Gastroesophageal sphincter (tissue), 4 donors: ENCODE measurements at regions not wholly inside any gene's neighbourhood (a gene's known extent, or its start where the extent isn't known, plus 50 kb on each side); places are given as distances from the start of the nearest gene placed in this dataset.

Experiments used
- ATAC-seq: fragments of 150-250 bp; one replicate; pipeline ENCODE4 v1.9.1; 2016; ENCODE audit warnings: mild to moderate bottlenecking, moderate library complexity
- H3K27ac ChIP-seq, 4 donors: fragments of 200-600 bp; sonication (generic) in 3 of 4; 1 replicate in 3 of 4; 2 replicates in 1 of 4; pipeline ENCODE4 v1.5.1; 2016 to 2019
- H3K27me3 ChIP-seq: fragments of 200-600 bp; sonication (generic); one replicate; pipeline ENCODE4 v1.5.1; 2019
- H3K36me3 ChIP-seq, 2 donors: fragments of 200-600 bp; sonication (generic); one replicate each; pipeline ENCODE4 v1.5.1; 2019; ENCODE audit warnings: control low read depth in 1 of 2
- H3K4me1 ChIP-seq, 3 donors: fragments of 200-600 bp; sonication (generic); 1 replicate in 2 of 3; 2 replicates in 1 of 3; pipeline ENCODE4 v1.5.1; 2016 to 2019; ENCODE audit warnings: control low read depth in 2 of 3
- H3K4me3 ChIP-seq, 2 donors: fragments of 200-600 bp; sonication (generic); one replicate each; pipeline ENCODE4 v1.5.1; 2019; ENCODE audit warnings: mild to moderate bottlenecking in 1 of 2, moderate library complexity in 1 of 2
- H3K9me3 ChIP-seq, 3 donors: fragments of 200-600 bp; sonication (generic); one replicate each; pipeline ENCODE4 v1.5.1; 2017 to 2019; ENCODE audit warnings: control low read depth in 2 of 3
- EP300 ChIP-seq: sonication (generic); formaldehyde crosslinking; IDR thresholded peaks from one replicate; pipeline ENCODE4 v1.6.1; 2017; ENCODE audit warnings: antibody characterized with exemption, mild to moderate bottlenecking
- POLR2A ChIP-seq, 2 donors: fragments of 450-650 bp; IDR thresholded peaks; one replicate each; pipeline ENCODE4 v1.6.1; 2017; ENCODE audit warnings: antibody characterized with exemption in 2 of 2, mild to moderate bottlenecking in 2 of 2, moderate library complexity in 1 of 2
- POLR2AphosphoS5 ChIP-seq: sonication (generic); formaldehyde crosslinking; IDR thresholded peaks from one replicate; pipeline ENCODE4 v1.6.1; 2017; ENCODE audit warnings: antibody characterized with exemption
- WGBS, 2 donors: methylation state at CpG; one replicate each; pipeline ENCODE4 v1.1.5; 2018; ENCODE audit warnings: low coverage in 1 of 2; 5-methylcytosine and 5-hydroxymethylcytosine counted together
- TF ChIP-seq, protein P1 (sequence below), 4 experiments: fragments of 200-600 bp in 2 of 4; fragments of 450-650 bp in 2 of 4; sonication (generic) in 1 of 4; IDR thresholded peaks; one replicate each; pipeline ENCODE4 v1.5.1; 2017 to 2019; ENCODE audit warnings: antibody characterized with exemption in 4 of 4, mild to moderate bottlenecking in 2 of 4, moderate library complexity in 2 of 4

DNA sequence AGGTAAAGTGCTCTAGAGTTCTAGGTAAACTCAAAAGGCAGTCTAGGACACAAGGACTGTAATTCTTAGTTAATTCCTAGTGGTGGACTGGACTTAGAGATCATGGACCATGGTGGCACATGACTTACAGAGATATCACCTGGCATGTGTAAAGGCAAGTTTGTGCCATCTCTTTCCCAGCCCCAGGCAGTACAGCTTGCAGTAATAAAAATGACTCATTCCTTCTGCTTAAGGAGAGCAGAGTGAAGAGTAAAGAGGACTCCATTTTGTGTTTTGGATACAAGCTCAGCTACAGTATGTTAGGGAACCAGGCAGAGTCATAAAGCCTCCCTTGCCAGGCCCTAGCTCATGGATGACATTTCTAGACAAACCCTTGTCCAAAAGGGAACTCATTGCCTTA lies 629.9 kb downstream of the JRKL start:
- H3K27me3 ChIP-seq = no peaks in the 10 kb centered on the region

DNA sequence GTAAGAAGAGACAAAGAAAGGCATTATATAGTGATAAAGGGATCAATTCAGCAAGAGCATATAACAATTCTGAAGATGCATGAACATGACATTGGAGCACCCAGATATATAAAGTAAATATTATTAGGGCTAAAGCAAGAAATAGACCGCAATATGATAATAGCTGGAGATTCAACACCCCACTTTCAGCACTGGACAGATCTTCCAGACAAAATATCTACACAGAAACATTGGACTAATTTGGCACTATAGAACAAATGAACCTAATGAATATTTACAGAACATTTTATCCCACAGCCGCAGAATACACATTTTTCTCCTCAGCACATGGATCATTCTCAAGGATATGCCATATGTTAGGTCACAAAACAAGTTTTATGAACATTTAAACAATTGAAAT lies 633.1 kb downstream of the JRKL start:
- WGBS, 2 donors = 42 to 73% methylated on average over 2 of the region's 2 CpGs
- no peak for ATAC-seq
- H3K4me1 ChIP-seq = no peaks in the 10 kb centered on the region
- TF ChIP-seq POLR2A (IDR thresholded peaks at IDR 0.05) (no peak), POLR2AphosphoS5 (no peak)
- TF ChIP-seq, protein P1, sequence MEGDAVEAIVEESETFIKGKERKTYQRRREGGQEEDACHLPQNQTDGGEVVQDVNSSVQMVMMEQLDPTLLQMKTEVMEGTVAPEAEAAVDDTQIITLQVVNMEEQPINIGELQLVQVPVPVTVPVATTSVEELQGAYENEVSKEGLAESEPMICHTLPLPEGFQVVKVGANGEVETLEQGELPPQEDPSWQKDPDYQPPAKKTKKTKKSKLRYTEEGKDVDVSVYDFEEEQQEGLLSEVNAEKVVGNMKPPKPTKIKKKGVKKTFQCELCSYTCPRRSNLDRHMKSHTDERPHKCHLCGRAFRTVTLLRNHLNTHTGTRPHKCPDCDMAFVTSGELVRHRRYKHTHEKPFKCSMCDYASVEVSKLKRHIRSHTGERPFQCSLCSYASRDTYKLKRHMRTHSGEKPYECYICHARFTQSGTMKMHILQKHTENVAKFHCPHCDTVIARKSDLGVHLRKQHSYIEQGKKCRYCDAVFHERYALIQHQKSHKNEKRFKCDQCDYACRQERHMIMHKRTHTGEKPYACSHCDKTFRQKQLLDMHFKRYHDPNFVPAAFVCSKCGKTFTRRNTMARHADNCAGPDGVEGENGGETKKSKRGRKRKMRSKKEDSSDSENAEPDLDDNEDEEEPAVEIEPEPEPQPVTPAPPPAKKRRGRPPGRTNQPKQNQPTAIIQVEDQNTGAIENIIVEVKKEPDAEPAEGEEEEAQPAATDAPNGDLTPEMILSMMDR (IDR thresholded peaks at IDR 0.05) = no peak
- no peaks in the 10 kb centered on the region for H3K36me3 ChIP-seq
- no peaks in the 10 kb centered on the region for H3K27me3 ChIP-seq
- no peak overlapping the region for H3K27ac ChIP-seq
- no peak overlapping the region for H3K4me3 ChIP-seq
- peaks cover 0 to 12% (median 0%) of the 10 kb centered on the region in 3 donors for H3K9me3 ChIP-seq

More for the DNA sequence above, 629.9 kb downstream of the JRKL start:
- Histone ChIP-seq H3K9me3 (peaks cover 0 to 3% (median 0%) of the 10 kb centered on the region in 3 donors), H3K4me1 (no peaks in the 10 kb centered on the region), H3K36me3 (no peaks in the 10 kb centered on the region), H3K27ac (no peak overlapping the region), H3K4me3 (no peak overlapping the region)
- no peak for ATAC-seq
- TF ChIP-seq POLR2AphosphoS5 (no peak), POLR2A (IDR thresholded peaks at IDR 0.05) (no peak), EP300 (no peak)
- TF ChIP-seq, protein P1 (IDR thresholded peaks at IDR 0.05) = no peak

DNA sequence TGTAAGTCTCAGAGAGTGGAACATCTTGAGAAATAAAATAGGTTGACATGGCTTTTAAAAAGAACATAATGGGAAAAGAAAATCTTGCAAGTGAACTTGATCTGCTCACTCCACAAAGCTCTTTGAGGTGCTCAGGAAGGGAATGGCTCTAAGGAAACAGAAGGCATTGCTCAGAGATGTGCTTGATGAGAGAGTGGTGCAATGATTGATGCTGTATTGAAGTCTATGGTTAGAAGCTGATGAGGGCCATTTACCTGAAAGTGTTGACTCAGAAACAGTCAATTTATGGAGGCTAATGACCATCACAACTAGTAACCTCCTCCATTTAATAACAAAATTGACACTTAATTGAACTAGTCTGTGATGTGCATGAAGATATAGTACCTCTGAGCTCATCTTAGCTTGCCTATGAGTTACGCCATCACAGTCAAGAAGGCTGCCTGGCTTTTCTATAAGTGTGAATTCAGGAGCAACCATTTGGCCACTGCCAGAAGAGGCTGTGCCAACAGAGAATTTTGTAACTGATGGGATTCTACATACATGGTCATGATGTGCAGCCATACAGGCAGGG lies 639.1 kb downstream of the JRKL start:
- TF ChIP-seq POLR2A (IDR thresholded peaks at IDR 0.05) (no peak), EP300 (no peak), POLR2AphosphoS5 (no peak)
- TF ChIP-seq, protein P1 (IDR thresholded peaks at IDR 0.05) = no peak
- H3K9me3 ChIP-seq = peaks cover 0 to 12% (median 0%) of the 10 kb centered on the region in 3 donors
- H3K27ac ChIP-seq = no peak overlapping the region
- H3K27me3 ChIP-seq = no peaks in the 10 kb centered on the region
- 100% methylated on average over 1 of the region's 1 CpG; no CpG with 5 or more reads in 1 of the 2 donors for WGBS, 2 donors
- ATAC-seq = no peak
- no peaks in the 10 kb centered on the region for H3K36me3 ChIP-seq
- no peak overlapping the region for H3K4me3 ChIP-seq
- no peaks in the 10 kb centered on the region for H3K4me1 ChIP-seq

DNA sequence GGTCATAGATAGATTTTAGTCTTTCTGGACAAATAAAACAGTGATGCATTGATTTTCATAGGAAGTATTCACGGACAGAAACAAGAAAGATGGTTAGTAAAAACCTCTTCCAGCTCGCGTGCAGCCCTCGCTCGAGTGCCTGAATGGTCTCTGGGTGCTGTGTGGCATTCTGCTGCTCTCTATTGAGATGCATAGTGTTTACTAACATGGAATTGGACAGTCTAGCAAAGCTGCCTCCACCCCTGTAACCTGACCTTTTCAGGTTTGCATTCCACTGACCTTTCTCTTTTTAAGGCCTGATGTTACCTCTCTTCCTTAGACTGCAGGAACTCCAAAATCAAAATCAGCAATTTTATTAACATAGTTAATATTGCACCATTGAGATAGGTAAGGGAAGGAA lies 643.4 kb downstream of the JRKL start:
- 62 to 90% methylated on average over 2 to 5 of the region's 5 CpGs for WGBS, 2 donors
- Histone ChIP-seq H3K4me3 (no peak overlapping the region), H3K27me3 (no peaks in the 10 kb centered on the region), H3K27ac (no peak overlapping the region), H3K4me1 (no peaks in the 10 kb centered on the region), H3K9me3 (no peaks in the 10 kb centered on the region), H3K36me3 (no peaks in the 10 kb centered on the region)
- TF ChIP-seq POLR2A (IDR thresholded peaks at IDR 0.05) = no peak
- TF ChIP-seq, protein P1 (IDR thresholded peaks at IDR 0.05) = no peak
- ATAC-seq = no peak

DNA sequence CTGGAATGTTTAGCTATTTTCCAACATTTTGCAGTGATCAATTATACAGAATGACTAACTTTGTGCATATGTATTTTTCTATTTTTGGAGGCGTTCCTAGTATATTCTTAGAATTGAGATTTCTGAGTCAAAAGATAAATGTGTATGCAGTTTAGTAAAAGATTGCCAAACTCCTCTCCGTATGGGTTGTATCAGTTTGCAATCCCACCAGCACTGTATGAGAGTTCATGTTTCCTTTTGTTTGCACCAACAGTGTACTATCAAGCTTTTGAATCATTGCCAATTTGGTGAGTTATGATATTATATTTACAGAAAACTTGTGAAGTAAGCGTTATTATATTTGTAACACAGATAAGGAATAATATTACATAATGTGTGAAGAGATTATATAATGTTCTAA lies 658.7 kb downstream of the JRKL start:
- TF ChIP-seq, protein P1 (IDR thresholded peaks at IDR 0.05) = no peak
- TF ChIP-seq POLR2A (IDR thresholded peaks at IDR 0.05) = no peak
- no peak for TF ChIP-seq POLR2AphosphoS5
- no peak for TF ChIP-seq EP300
- Histone ChIP-seq H3K4me1 (no peaks in the 10 kb centered on the region), H3K4me3 (no peak overlapping the region), H3K27me3 (no peaks in the 10 kb centered on the region), H3K27ac (no peak overlapping the region), H3K9me3 (peaks cover 0 to 6% (median 0%) of the 10 kb centered on the region in 3 donors), H3K36me3 (no peaks in the 10 kb centered on the region)
- ATAC-seq = no peak
- 20 to 50% methylated on average over 3 of the region's 3 CpGs for WGBS, 2 donors
